ENCODE measurements at regions not wholly inside any gene's neighbourhood (a gene's known extent, or its start where the extent isn't known, plus 50 kb on each side); places are given as distances from the start of the nearest gene placed in this dataset.

GRCh38 chr9:105865285-105865684 lies 170.9 kb downstream of the TMEM38B start:
- ChIA-PET POLR2A (no interaction called here), CTCF (interaction anchor here (1.1 kb wide), 1 partner anchor 17 kb away, joined by 5 read pairs; no protein-coding TSS in a partner anchor)
- H3K4me3 Mint-ChIP-seq: no peak overlapping the region
- H3K27me3 Mint-ChIP-seq: no peaks in the 10 kb centered on the region
- no peaks in the 10 kb centered on the region for H3K36me3 Mint-ChIP-seq (ENCODE audit: low read depth)
- H3K27ac Mint-ChIP-seq: no peak overlapping the region
- no peaks in the 10 kb centered on the region for H3K4me1 Mint-ChIP-seq
- intact Hi-C loops (cut with DNase I, micrococcal nuclease): no loop called here
- ATAC-seq (no peak), DNase-seq (no peak)
- H3K9me3 Mint-ChIP-seq (ENCODE audit: low read depth): peaks cover 2% of the 10 kb centered on the region

- intact Hi-C loops (cut with DNase I, micrococcal nuclease): no loop called here
- ChIA-PET POLR2A (no interaction called here), CTCF (interaction anchor here (0.7 kb wide), 1 partner anchor 10 kb away, joined by 3 read pairs; no protein-coding TSS in a partner anchor)
- no peaks in the 10 kb centered on the region for H3K9me3 Mint-ChIP-seq (ENCODE audit: low read depth)
- H3K36me3 Mint-ChIP-seq (ENCODE audit: low read depth): no peaks in the 10 kb centered on the region
- no peaks in the 10 kb centered on the region for H3K27me3 Mint-ChIP-seq
- DNase-seq (no peak), ATAC-seq (no peak)
- H3K4me3 Mint-ChIP-seq: no peak overlapping the region
- H3K27ac Mint-ChIP-seq: no peak overlapping the region
- no peaks in the 10 kb centered on the region for H3K4me1 Mint-ChIP-seq
Observed at GRCh38 chr9:105871540-105871939, 177.2 kb downstream of the TMEM38B start.

- H3K9me3 Mint-ChIP-seq (ENCODE audit: low read depth): no peaks in the 10 kb centered on the region
- H3K27ac Mint-ChIP-seq: no peak overlapping the region
- DNase-seq: no peak
- H3K4me3 Mint-ChIP-seq: no peak overlapping the region
- H3K36me3 Mint-ChIP-seq (ENCODE audit: low read depth): no peaks in the 10 kb centered on the region
- POLR2A ChIA-PET: no interaction called here
- CTCF ChIA-PET: interaction anchor here (0.9 kb wide), 1 partner anchor 8 kb away, joined by 3 read pairs; no protein-coding TSS in a partner anchor
- peaks cover 3% of the 10 kb centered on the region for H3K4me1 Mint-ChIP-seq
- H3K27me3 Mint-ChIP-seq: no peaks in the 10 kb centered on the region
- ATAC-seq: no peak
- intact Hi-C loops (cut with DNase I, micrococcal nuclease): no loop called here
Observed at GRCh38 chr9:105873801-105874200, 179.5 kb downstream of the TMEM38B start.

GRCh38 chr9:105877721-105878120 lies 183.4 kb downstream of the TMEM38B start:
- Mint-ChIP-seq H3K36me3 (ENCODE audit: low read depth) (no peaks in the 10 kb centered on the region), H3K27ac (no peak overlapping the region), H3K27me3 (no peaks in the 10 kb centered on the region), H3K4me3 (no peak overlapping the region), H3K4me1 (peaks cover 5% of the 10 kb centered on the region), H3K9me3 (ENCODE audit: low read depth) (no peaks in the 10 kb centered on the region)
- DNase-seq: no peak
- CTCF ChIA-PET: interaction anchor here (2.4 kb wide), 1 partner anchor 35 kb away, joined by 13 read pairs; no protein-coding TSS in a partner anchor
- intact Hi-C loops (cut with DNase I, micrococcal nuclease): no loop called here
- ATAC-seq: no peak
- POLR2A ChIA-PET: no interaction called here

GRCh38 chr9:105879181-105879580 lies 184.8 kb downstream of the TMEM38B start:
- ChIA-PET CTCF (interaction anchor here (1.3 to 2.4 kb wide), 2 partner anchors 37 to 41 kb away, joined by 4 to 13 read pairs; no protein-coding TSS in a partner anchor), POLR2A (no interaction called here)
- ATAC-seq (no peak), DNase-seq (no peak)
- intact Hi-C loops (cut with DNase I, micrococcal nuclease): no loop called here
- H3K36me3 Mint-ChIP-seq (ENCODE audit: low read depth): no peaks in the 10 kb centered on the region
- H3K4me1 Mint-ChIP-seq: peaks cover 11% of the 10 kb centered on the region
- no peak overlapping the region for H3K27ac Mint-ChIP-seq
- H3K9me3 Mint-ChIP-seq (ENCODE audit: low read depth): no peaks in the 10 kb centered on the region
- H3K27me3 Mint-ChIP-seq: no peaks in the 10 kb centered on the region
- H3K4me3 Mint-ChIP-seq: no peak overlapping the region

GRCh38 chr9:105880517-105880916 lies 186.2 kb downstream of the TMEM38B start:
- Mint-ChIP-seq H3K4me1 (peaks cover 11% of the 10 kb centered on the region), H3K9me3 (ENCODE audit: low read depth) (no peaks in the 10 kb centered on the region), H3K36me3 (ENCODE audit: low read depth) (no peaks in the 10 kb centered on the region), H3K27me3 (no peaks in the 10 kb centered on the region), H3K27ac (no peak overlapping the region), H3K4me3 (no peak overlapping the region)
- intact Hi-C loops (cut with DNase I, micrococcal nuclease): loop anchor here (2.0 to 10.0 kb wide), 3 partner anchors 226 to 273 kb away; no protein-coding TSS in a partner anchor
- ATAC-seq (no peak), DNase-seq (peak; percentile 18)
- ChIA-PET POLR2A (no interaction called here), CTCF (interaction anchor here (0.5 to 3.1 kb wide), 3 partner anchors 39 to 387 kb away, joined by 3 to 66 read pairs (median 3); no protein-coding TSS in a partner anchor)

GRCh38 chr9:105881021-105881420 lies 186.7 kb downstream of the TMEM38B start:
- POLR2A ChIA-PET: no interaction called here

GRCh38 chr9:105881654-105882349 lies 187.5 kb downstream of the TMEM38B start:
- POLR2A ChIA-PET: interaction anchor here (0.6 kb wide), 1 partner anchor 12 kb away, joined by 3 read pairs; no protein-coding TSS in a partner anchor
- H3K9me3 Mint-ChIP-seq (ENCODE audit: low read depth): no peaks in the 10 kb centered on the region
- no peak overlapping the region for H3K4me3 Mint-ChIP-seq
- intact Hi-C loops (cut with DNase I, micrococcal nuclease): loop anchor here (1.0 to 10.0 kb wide), 4 partner anchors 40 to 275 kb away; no protein-coding TSS in a partner anchor
- peaks cover 10% of the 10 kb centered on the region for H3K4me1 Mint-ChIP-seq
- peak; percentile 73 for ATAC-seq
- H3K27me3 Mint-ChIP-seq: no peaks in the 10 kb centered on the region
- no peak overlapping the region for H3K27ac Mint-ChIP-seq
- no peaks in the 10 kb centered on the region for H3K36me3 Mint-ChIP-seq (ENCODE audit: low read depth)
- CTCF ChIA-PET: interaction anchor here (0.6 to 3.1 kb wide), 20 partner anchors 11 to 1834 kb away, joined by 3 to 66 read pairs (median 3); no protein-coding TSS in a partner anchor
- DNase-seq: peak; percentile 81

More at GRCh38 chr9:105881021-105881420, 186.7 kb downstream of the TMEM38B start:
- Mint-ChIP-seq H3K27ac (no peak overlapping the region), H3K9me3 (ENCODE audit: low read depth) (no peaks in the 10 kb centered on the region), H3K4me1 (peaks cover 11% of the 10 kb centered on the region), H3K36me3 (ENCODE audit: low read depth) (no peaks in the 10 kb centered on the region), H3K27me3 (no peaks in the 10 kb centered on the region), H3K4me3 (no peak overlapping the region)
- ATAC-seq (no peak), DNase-seq (no peak)
- CTCF ChIA-PET: interaction anchor here (0.5 to 3.1 kb wide), 21 partner anchors 13 to 1833 kb away, joined by 3 to 66 read pairs (median 3); no protein-coding TSS in a partner anchor
- intact Hi-C loops (cut with DNase I, micrococcal nuclease): loop anchor here (1.0 to 10.0 kb wide), 4 partner anchors 39 to 274 kb away; no protein-coding TSS in a partner anchor

GRCh38 chr9:105883847-105884246 lies 189.5 kb downstream of the TMEM38B start:
- no peaks in the 10 kb centered on the region for H3K27me3 Mint-ChIP-seq
- no peaks in the 10 kb centered on the region for H3K36me3 Mint-ChIP-seq (ENCODE audit: low read depth)
- ATAC-seq (peak; percentile 59), DNase-seq (no peak)
- intact Hi-C loops (cut with DNase I, micrococcal nuclease): loop anchor here in 1 of 2 experiments (5.0 to 10.0 kb wide), 2 partner anchors 229 to 277 kb away; no protein-coding TSS in a partner anchor
- H3K4me1 Mint-ChIP-seq: peaks cover 8% of the 10 kb centered on the region
- CTCF ChIA-PET: interaction anchor here (1.2 to 2.6 kb wide), 3 partner anchors 13 to 43 kb away, joined by 4 to 18 read pairs (median 4); no protein-coding TSS in a partner anchor
- no peak overlapping the region for H3K27ac Mint-ChIP-seq
- no peak overlapping the region for H3K4me3 Mint-ChIP-seq
- H3K9me3 Mint-ChIP-seq (ENCODE audit: low read depth): no peaks in the 10 kb centered on the region
- POLR2A ChIA-PET: no interaction called here

- intact Hi-C loops (cut with DNase I, micrococcal nuclease): loop anchor here in 1 of 2 experiments (5.0 to 10.0 kb wide), 2 partner anchors 230 to 277 kb away; no protein-coding TSS in a partner anchor
- Mint-ChIP-seq H3K27ac (no peak overlapping the region), H3K9me3 (ENCODE audit: low read depth) (no peaks in the 10 kb centered on the region), H3K36me3 (ENCODE audit: low read depth) (no peaks in the 10 kb centered on the region), H3K4me1 (peaks cover 8% of the 10 kb centered on the region), H3K4me3 (no peak overlapping the region), H3K27me3 (no peaks in the 10 kb centered on the region)
- ATAC-seq (no peak), DNase-seq (no peak)
- POLR2A ChIA-PET: no interaction called here
- CTCF ChIA-PET: interaction anchor here (1.2 to 2.6 kb wide), 3 partner anchors 13 to 43 kb away, joined by 4 to 18 read pairs (median 4); no protein-coding TSS in a partner anchor
Observed at GRCh38 chr9:105884416-105884815, 190.1 kb downstream of the TMEM38B start.

- ChIA-PET CTCF (interaction anchor here (0.6 kb wide), 2 partner anchors 504 to 1018 kb away, joined by 3 read pairs; no protein-coding TSS in a partner anchor), POLR2A (no interaction called here)
- peaks cover 8% of the 10 kb centered on the region for H3K4me1 Mint-ChIP-seq
- ATAC-seq (no peak), DNase-seq (no peak)
- H3K36me3 Mint-ChIP-seq (ENCODE audit: low read depth): no peaks in the 10 kb centered on the region
- no peak overlapping the region for H3K4me3 Mint-ChIP-seq
- no peaks in the 10 kb centered on the region for H3K27me3 Mint-ChIP-seq
- H3K27ac Mint-ChIP-seq: no peak overlapping the region
- H3K9me3 Mint-ChIP-seq (ENCODE audit: low read depth): no peaks in the 10 kb centered on the region
- intact Hi-C loops (cut with DNase I, micrococcal nuclease): loop anchor here in 1 of 2 experiments (10.0 kb wide), 1 partner anchor 231 kb away; no protein-coding TSS in a partner anchor
Observed at GRCh38 chr9:105886136-105886535, 191.8 kb downstream of the TMEM38B start.
